HL-60 (cell line): ENCODE measurements at regions not wholly inside any gene's neighbourhood (a gene's known extent, or its start where the extent isn't known, plus 50 kb on each side); places are given as distances from the start of the nearest gene placed in this dataset.

ENCODE experiments used
- CTCF ChIP-seq: IDR thresholded peaks from one replicate; pipeline ENCODE4 v1.5.1; 2011; ENCODE audit warnings: low read length, control low read depth, inconsistent platforms; ENCODE audit not compliant: insufficient read depth
- GABPA ChIP-seq: IDR thresholded peaks from 2 replicates; pipeline ENCODE4 v1.6.1; 2012; ENCODE audit warnings: low read depth
- REST ChIP-seq: IDR thresholded peaks from 2 replicates; pipeline ENCODE4 v1.6.1; 2012; ENCODE audit warnings: low read depth; ENCODE audit not compliant: insufficient replicate concordance
- SPI1 ChIP-seq: IDR thresholded peaks from 2 replicates; pipeline ENCODE4 v1.6.1; 2012; ENCODE audit warnings: low read depth, mild to moderate bottlenecking, borderline replicate concordance

- TF ChIP-seq CTCF (no peak), REST (no peak), SPI1 (no peak), GABPA (no peak)
Measured at GRCh38 chr6:63507096-63507495, 65.2 kb upstream of the LOC128125822 start.
